Spleen (tissue), 7 donors: ENCODE measurements at regions not wholly inside any gene's neighbourhood (a gene's known extent, or its start where the extent isn't known, plus 50 kb on each side); places are given as distances from the start of the nearest gene placed in this dataset.

Experiments
- POLR2A ChIP-seq, 3 donors: fragments of 450-650 bp; IDR thresholded peaks; one replicate each; pipeline ENCODE4 v1.5.1; 2017; ENCODE audit warnings: antibody characterized with exemption in 3 of 3, mild to moderate bottlenecking in 1 of 3
- POLR2AphosphoS5 ChIP-seq, 3 donors: sonication (generic); formaldehyde crosslinking; IDR thresholded peaks; one replicate each; pipeline ENCODE4 v1.5.1; 2017; ENCODE audit warnings: antibody characterized with exemption in 3 of 3
- TF ChIP-seq, protein P1 (sequence below), 11 experiments: fragments of 200-600 bp in 7 of 11; fragments of 450-650 bp in 4 of 11; sonication (generic) in 4 of 11; IDR thresholded peaks in 8 of 11; conservative IDR thresholded peaks in 3 of 11; 1 replicate in 7 of 11; 2 replicates in 4 of 11; pipeline versions ENCODE4 v1.4.0 to v1.8.0; 2016 to 2021; ENCODE audit warnings: antibody characterized with exemption in 11 of 11, inconsistent platforms in 4 of 11, mild to moderate bottlenecking in 1 of 11
- donor health status: DM: no; HTN: no; CAD: no; lungs with moderate emphysema.
- donor health status: DM: no; HTN: no; CAD: no.
- donor health status: DM: no; HTN: no; CAD: no.

DNA sequence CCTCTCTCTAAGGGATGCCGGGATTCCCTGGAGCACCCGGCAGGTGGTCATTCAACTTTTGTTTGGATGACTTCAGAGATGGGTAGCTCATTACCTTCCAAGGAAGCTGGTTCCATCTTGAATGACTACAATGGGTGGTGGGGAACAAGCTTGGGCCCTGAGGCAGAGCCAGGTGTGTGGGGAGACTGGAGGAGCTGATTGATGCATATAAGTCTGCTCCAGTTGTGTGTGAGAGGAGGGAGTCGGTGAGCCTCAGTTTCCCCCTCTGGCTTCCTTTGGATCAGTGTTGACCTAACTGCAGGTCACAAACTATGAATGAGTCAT is 133.8 kb upstream of the ZBTB40 start:
- TF ChIP-seq, protein P1, sequence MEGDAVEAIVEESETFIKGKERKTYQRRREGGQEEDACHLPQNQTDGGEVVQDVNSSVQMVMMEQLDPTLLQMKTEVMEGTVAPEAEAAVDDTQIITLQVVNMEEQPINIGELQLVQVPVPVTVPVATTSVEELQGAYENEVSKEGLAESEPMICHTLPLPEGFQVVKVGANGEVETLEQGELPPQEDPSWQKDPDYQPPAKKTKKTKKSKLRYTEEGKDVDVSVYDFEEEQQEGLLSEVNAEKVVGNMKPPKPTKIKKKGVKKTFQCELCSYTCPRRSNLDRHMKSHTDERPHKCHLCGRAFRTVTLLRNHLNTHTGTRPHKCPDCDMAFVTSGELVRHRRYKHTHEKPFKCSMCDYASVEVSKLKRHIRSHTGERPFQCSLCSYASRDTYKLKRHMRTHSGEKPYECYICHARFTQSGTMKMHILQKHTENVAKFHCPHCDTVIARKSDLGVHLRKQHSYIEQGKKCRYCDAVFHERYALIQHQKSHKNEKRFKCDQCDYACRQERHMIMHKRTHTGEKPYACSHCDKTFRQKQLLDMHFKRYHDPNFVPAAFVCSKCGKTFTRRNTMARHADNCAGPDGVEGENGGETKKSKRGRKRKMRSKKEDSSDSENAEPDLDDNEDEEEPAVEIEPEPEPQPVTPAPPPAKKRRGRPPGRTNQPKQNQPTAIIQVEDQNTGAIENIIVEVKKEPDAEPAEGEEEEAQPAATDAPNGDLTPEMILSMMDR (IDR thresholded peaks at IDR 0.05 in 8 of 11, conservative IDR thresholded peaks at IDR 0.05 in 3 of 11) = no peak
- TF ChIP-seq POLR2AphosphoS5 (IDR thresholded peaks at IDR 0.05) (no peak), POLR2A (IDR thresholded peaks at IDR 0.05) (no peak)
